G401 (cell line): ENCODE measurements at regions not wholly inside any gene's neighbourhood (a gene's known extent, or its start where the extent isn't known, plus 50 kb on each side); places are given as distances from the start of the nearest gene placed in this dataset.

Source experiments
- DNase-seq: peaks from one replicate; pipeline ENCODE4 v3.0.0-alpha.2; 2015; ENCODE audit warnings: low spot score
- in situ Hi-C: cut with HindIII; loops from 2 replicates; pipeline ENCODE4 v1.10.0; 2016; ENCODE audit warnings: low sequenced_read_pairs, mixed read lengths

- no peak for DNase-seq
- in situ Hi-C loops = no loop called here
Observed at GRCh38 chr6:41492261-41492891, 53.8 kb upstream of the FOXP4 start.

GRCh38 chr6:41494212-41495110 is 51.7 kb upstream of the FOXP4 start:
- in situ Hi-C loops = no loop called here
- DNase-seq = no peak
